Liver (tissue), 3 donors: ENCODE measurements at regions not wholly inside any gene's neighbourhood (a gene's known extent, or its start where the extent isn't known, plus 50 kb on each side); places are given as distances from the start of the nearest gene placed in this dataset.

Experiments
- EGR1 ChIP-seq, 2 donors: IDR thresholded peaks; 2 replicates each; pipeline ENCODE4 v1.6.1; 2016 to 2018; ENCODE audit warnings: antibody characterized with exemption in 2 of 2, low read depth in 2 of 2
- GABPA ChIP-seq, 2 donors: IDR thresholded peaks in 1 of 2; conservative IDR thresholded peaks in 1 of 2; 2 replicates each; pipeline ENCODE4 v1.6.1; 2016; ENCODE audit warnings: antibody characterized with exemption in 2 of 2, mild to moderate bottlenecking in 1 of 2, moderate library complexity in 1 of 2
- HNF4A ChIP-seq, 2 donors: conservative IDR thresholded peaks; 2 replicates each; pipeline ENCODE4 v1.6.1; 2016; ENCODE audit warnings: antibody characterized with exemption in 2 of 2, mild to moderate bottlenecking in 2 of 2
- RAD21 ChIP-seq, 2 donors: IDR thresholded peaks; 2 replicates each; pipeline ENCODE4 v1.6.1; 2016; ENCODE audit warnings: antibody characterized with exemption in 2 of 2, mild to moderate bottlenecking in 2 of 2
- RXRA ChIP-seq, 2 donors: IDR thresholded peaks; 2 replicates each; pipeline ENCODE4 v1.6.1; 2017 to 2018; ENCODE audit warnings: antibody characterized with exemption in 2 of 2, mild to moderate bottlenecking in 1 of 2
- YY1 ChIP-seq: IDR thresholded peaks from 2 replicates; pipeline ENCODE4 v1.6.1; 2016; ENCODE audit warnings: antibody characterized with exemption, mild to moderate bottlenecking
- TF ChIP-seq, protein P1 (sequence below): fragments of 150-350 bp; IDR thresholded peaks from 2 replicates; pipeline ENCODE4 v1.5.1; 2017; ENCODE audit warnings: improper control_type of control experiment, low read depth, low read length; ENCODE audit not compliant: missing input control
- TF ChIP-seq, protein P2 (sequence below): IDR thresholded peaks from 2 replicates; pipeline ENCODE4 v1.6.1; 2016; ENCODE audit warnings: antibody characterized with exemption
- donor health status: healthy.
- donor health status: healthy.

DNA sequence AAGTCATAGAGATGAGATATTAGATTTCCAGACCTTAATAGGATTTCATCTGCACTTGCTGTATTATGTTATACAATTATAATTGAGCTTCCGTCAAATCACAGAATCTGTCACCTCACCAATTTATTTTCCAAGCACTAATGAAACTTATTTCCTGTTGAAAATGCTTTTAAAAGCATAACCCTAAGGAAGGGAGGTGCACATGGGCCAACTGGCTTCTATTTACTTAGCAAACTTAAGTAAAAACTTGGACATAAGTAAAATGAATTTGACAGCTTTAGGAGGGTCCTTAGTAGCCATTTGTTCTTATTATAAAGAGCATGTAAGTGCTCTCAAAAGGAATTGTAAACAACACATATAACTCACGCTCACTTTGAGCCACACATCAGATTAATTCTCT is 462.2 kb upstream of the TMPO start:
- TF ChIP-seq, protein P1, sequence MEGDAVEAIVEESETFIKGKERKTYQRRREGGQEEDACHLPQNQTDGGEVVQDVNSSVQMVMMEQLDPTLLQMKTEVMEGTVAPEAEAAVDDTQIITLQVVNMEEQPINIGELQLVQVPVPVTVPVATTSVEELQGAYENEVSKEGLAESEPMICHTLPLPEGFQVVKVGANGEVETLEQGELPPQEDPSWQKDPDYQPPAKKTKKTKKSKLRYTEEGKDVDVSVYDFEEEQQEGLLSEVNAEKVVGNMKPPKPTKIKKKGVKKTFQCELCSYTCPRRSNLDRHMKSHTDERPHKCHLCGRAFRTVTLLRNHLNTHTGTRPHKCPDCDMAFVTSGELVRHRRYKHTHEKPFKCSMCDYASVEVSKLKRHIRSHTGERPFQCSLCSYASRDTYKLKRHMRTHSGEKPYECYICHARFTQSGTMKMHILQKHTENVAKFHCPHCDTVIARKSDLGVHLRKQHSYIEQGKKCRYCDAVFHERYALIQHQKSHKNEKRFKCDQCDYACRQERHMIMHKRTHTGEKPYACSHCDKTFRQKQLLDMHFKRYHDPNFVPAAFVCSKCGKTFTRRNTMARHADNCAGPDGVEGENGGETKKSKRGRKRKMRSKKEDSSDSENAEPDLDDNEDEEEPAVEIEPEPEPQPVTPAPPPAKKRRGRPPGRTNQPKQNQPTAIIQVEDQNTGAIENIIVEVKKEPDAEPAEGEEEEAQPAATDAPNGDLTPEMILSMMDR: no peak
- TF ChIP-seq RAD21 (IDR thresholded peaks at IDR 0.05) (no peak), EGR1 (IDR thresholded peaks at IDR 0.05; ENCODE audit: low read depth in 2 of 2) (no peak), RXRA (IDR thresholded peaks at IDR 0.05) (no peak), YY1 (no peak), GABPA (IDR thresholded peaks at IDR 0.05 in 1 of 2, conservative IDR thresholded peaks at IDR 0.05 in 1 of 2) (no peak), HNF4A (conservative IDR thresholded peaks at IDR 0.05) (no peak)
- TF ChIP-seq, protein P2, sequence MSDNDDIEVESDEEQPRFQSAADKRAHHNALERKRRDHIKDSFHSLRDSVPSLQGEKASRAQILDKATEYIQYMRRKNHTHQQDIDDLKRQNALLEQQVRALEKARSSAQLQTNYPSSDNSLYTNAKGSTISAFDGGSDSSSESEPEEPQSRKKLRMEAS: no peak
